ENCODE measurements at regions not wholly inside any gene's neighbourhood (a gene's known extent, or its start where the extent isn't known, plus 50 kb on each side); places are given as distances from the start of the nearest gene placed in this dataset.
"Not testable (repeated sequence)": the region's sequence is repeated elsewhere in the genome, so short reads cannot be mapped to it uniquely, and the experiment has no call there.

- DNase-seq (ENCODE audit: low read depth in 2 of 3, low spot score in 1 of 3), result no peak
These were observed 78.8 kb upstream of the ATP5PO start for GRCh38 chr21:33994373-33994772.

GRCh38 chr21:33993286-33994231 is 78.0 kb upstream of the ATP5PO start:
- DNase-seq (ENCODE audit: low read depth in 2 of 3, low spot score in 1 of 3), result no peak

- not testable (repeated sequence) for DNase-seq (ENCODE audit: low read depth in 2 of 3, low spot score in 1 of 3)
These were observed 76.8 kb upstream of the ATP5PO start for GRCh38 chr21:33992412-33992811.

DNA sequence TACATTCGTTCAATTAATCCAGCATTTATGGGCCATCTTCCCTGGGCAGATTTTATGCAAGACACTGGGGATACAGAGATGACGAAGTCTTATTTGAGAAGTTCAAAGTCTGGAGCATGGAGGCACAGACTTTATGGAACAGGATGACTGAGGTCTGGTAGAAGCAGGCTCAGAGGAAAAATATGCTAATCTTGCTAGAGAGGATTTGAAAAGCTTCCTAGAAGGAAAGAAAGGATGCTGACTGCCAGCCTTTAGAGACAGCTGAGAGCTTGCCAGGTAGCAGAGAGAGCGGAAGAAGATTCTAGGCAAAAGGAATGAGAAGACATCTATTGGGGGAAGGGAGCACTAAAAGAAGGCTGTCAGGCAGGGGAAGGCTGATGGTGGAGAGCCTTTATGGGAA is 75.5 kb upstream of the ATP5PO start:
- no peak for DNase-seq (ENCODE audit: low read depth in 2 of 3, low spot score in 1 of 3)

GRCh38 chr21:33989440-33989839 is 73.8 kb upstream of the ATP5PO start:
- no peak for DNase-seq (ENCODE audit: low read depth in 2 of 3, low spot score in 1 of 3)

GRCh38 chr21:33988237-33989017 is 72.8 kb upstream of the ATP5PO start:
- no peak for DNase-seq (ENCODE audit: low read depth in 2 of 3, low spot score in 1 of 3)

- no peak for DNase-seq (ENCODE audit: low read depth in 2 of 3, low spot score in 1 of 3)
These were observed 71.9 kb upstream of the ATP5PO start for GRCh38 chr21:33987461-33987860.

DNA sequence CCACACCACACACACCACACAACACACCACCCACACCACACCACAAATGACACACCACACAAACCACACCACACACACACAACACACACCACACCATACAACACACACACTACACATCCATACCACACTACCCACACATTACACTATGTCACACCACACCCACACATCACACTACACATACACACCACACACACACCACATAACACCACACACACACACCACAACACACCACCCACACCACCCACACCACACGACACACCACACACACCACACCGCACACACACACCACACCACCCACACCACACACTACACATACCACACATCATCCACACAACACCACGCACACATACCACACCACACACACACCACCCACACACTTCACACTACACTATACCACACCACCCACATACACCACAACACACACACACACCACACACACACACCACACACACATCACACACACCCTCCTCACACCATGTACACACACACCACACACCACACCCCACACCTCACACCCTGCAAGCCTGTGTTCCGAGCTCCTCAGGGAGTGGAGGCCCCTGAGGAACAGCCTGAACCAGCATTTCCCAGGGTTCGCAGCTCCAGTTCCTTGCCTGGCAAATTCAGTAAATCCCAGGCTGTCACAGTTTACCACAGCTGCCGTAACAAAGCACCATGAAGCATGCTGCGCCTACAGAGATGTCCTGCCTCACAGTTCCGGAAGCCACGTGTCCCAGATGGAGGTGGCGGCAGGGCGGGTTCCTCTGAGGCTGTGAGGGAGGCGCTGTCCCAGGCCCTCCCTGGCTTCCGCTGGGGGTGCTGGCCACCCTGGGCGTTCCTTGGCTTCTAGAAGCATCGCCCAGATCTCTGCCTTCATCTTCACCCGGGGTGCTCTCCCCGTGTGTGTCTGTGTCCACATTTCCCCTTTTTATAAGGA is 69.8 kb upstream of the ATP5PO start:
- DNase-seq (ENCODE audit: low read depth in 2 of 3, low spot score in 1 of 3), result no peak

DNA sequence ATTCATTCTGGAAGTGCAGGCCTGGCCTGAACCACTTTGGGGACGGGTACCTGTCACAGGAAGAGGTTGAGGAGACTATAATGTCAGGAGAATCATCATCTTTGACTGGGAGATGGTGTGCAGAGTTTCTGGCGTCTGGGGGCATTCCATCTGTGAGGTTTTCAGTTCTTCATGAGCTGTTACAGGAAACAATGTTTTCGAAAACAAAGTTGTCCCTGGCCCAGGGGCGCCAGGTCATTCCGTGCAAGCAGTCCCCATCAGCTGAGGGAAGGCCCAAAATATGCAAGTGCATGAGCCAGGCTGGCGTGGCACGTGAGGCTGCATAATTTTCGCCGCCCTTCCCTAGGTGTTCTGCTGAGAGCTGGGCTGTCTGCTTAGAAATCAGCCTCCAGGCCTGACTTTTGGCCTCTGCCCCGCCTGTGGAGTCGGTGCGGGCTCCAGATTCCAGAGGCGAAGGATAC is 68.4 kb upstream of the ATP5PO start:
- no peak for DNase-seq (ENCODE audit: low read depth in 2 of 3, low spot score in 1 of 3)

- no peak for DNase-seq (ENCODE audit: low read depth in 2 of 3, low spot score in 1 of 3)
These were observed 65.9 kb upstream of the ATP5PO start for GRCh38 chr21:33981391-33982101.

DNA sequence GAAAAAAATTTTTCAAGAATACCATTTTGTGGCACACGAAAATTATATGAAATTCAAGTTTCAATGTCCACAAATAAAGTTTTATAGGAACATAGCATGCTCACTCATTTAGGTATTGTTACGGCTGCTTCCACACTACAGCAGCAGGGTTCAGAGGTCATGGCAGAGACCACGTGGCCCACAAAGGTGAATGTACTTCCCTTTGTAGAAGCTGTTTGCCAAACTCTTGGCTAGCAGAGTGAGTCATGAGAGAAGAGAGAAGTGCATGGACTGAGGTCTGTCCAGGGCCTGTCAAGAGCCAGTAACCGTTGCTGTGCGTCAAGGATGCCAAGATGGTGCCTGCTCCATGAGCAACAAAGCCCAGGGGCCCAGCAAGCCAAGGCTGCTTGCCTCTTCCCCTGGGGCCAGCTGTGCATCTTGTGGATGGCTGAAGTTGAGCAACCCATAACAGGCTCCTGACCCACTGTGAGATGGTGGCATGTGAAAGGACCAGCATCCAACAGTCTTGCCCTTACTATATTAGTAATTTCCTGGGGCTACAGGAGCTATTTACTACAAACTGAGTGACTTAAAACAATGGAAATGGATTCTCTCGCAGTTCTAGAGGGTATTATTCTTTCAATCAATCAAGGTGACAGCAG is 64.8 kb upstream of the ATP5PO start:
- no peak for DNase-seq (ENCODE audit: low read depth in 2 of 3, low spot score in 1 of 3)

DNA sequence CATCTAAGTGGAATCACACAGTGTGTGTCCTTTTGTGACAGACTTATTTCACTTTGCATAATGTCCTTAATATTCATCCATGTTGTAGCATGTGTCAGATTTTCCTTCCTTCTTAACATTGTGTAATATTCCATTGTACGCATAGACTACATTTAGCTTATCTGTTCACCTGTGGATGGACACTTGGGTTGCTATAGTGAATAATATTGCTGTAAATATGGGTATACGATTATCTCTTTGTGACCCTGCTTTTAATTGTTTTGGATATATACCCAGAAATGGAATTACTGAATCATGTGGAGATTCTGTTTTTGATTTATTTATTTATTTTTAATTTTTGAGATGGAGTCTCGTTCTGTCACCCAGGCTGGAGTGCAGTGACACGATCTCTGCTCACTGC is 63.0 kb upstream of the ATP5PO start:
- DNase-seq (ENCODE audit: low read depth in 2 of 3, low spot score in 1 of 3), result no peak

GRCh38 chr21:33977721-33978369 is 62.2 kb upstream of the ATP5PO start:
- no peak for DNase-seq (ENCODE audit: low read depth in 2 of 3, low spot score in 1 of 3)

DNA sequence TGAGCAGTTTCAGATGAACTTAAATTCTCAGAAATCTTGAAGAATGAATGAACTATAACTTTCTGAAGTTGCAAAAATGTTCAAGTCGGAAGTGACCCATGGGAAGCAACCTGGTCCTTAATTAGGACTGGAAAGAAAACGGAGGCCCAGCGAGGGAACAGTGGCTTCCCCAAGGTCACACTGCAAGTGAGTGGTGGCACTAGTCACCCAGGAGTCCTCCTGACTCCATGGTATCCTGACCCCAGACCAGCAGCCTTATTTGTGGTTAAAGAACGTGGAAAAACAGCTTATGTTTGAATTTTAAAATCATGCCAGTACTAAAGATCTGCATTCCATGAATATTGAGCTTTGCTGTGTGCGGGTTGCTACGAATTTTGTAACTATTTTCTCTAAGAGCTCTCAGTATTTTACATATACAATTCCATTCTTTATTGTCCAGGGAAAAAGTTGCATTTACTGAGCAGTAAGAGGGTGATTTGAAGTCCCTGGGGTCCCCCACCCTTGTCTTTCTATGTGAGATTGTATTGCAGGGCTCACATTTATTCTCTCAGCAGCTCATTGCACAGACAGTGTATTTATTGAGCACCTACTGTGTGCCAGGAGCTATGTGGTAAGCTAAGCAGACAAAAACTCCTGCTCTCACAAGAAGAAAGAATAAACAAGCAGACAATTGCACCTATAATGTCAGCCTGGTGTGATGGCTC is 61.6 kb upstream of the ATP5PO start:
- DNase-seq (ENCODE audit: low read depth in 2 of 3, low spot score in 1 of 3), result peak in 1 of 3 donors; percentile 25

DNA sequence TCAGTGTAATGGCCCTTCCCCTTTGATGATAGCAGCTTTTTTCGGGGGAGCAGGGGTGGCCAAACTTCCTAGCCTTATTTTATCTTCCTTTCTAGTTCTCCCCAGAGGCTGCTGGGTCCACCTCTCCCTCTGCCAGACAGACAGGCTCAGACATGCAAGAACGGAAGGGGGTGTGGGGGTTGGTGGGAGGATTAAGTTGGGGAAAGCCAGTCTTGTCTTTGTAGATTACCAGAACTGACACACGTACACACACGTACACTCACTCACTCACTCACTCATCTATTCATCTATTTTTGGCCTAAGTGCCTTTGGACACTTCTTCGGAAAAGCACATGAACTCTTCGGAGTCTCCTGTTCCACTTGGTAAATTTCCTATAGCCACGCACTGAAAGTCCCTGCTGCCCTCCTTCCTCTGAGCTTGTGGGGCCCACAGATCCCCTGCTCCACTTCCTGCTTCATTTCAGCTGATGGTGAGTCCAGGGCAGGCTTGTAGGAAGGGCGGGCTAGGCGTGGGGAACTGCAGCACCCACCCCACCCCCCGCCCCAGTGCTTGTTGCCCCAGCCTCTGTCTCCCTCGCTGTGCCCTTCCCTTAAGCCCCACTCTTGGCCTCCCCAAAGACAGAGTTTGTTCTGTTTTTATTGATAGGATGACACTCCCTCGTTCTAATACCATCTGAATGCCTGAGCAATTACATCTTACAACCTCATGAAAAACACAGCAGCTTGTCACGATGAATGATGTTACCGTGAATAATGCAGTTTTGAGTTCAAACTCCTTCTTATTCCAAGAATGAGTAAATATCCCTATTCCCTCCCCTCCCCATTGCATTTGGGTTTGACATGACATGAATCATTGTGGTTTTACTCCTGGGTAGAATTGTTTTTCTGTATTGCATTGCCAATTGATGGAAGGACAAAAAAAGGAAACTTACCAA is 60.7 kb upstream of the ATP5PO start:
- DNase-seq (ENCODE audit: low read depth in 2 of 3, low spot score in 1 of 3), result peak; percentile 51 to 62 (median 57)

- DNase-seq (ENCODE audit: low read depth in 2 of 3, low spot score in 1 of 3), result peak; percentile 51 to 69 (median 63)
These were observed 60.0 kb upstream of the ATP5PO start for GRCh38 chr21:33975548-33976081.
